IMR-90 (cell line): ENCODE measurements at regions not wholly inside any gene's neighbourhood (a gene's known extent, or its start where the extent isn't known, plus 50 kb on each side); places are given as distances from the start of the nearest gene placed in this dataset.

Experiments used
- ATAC-seq: fragments of 200-7000 bp; cut with Tn5 transposase; 2 replicates; pipeline ENCODE4 v1.9.1; 2020; ENCODE audit warnings: low read depth, mild to moderate bottlenecking, moderate library complexity
- BruUV-seq: library from RNA; stranded (reverse); fragments of 400-500 nt; replicated peaks from 2 replicates; lab custom pipeline; 2021; lab: Mats Ljungman, UMichigan
- CTCF ChIA-PET: fragments of 300-600 bp; formaldehyde crosslinking; extraction: SDS; loops from one replicate; lab custom pipeline; 2021; ENCODE audit warnings: antibody characterized with exemption; lab: Yijun Ruan, JAX
- POLR2A ChIA-PET: fragments of 300-600 bp; sonication (Branson Sonifier 250); formaldehyde crosslinking; loops from one replicate; lab custom pipeline; 2022; ENCODE audit warnings: antibody characterized with exemption; ENCODE audit not compliant: unreplicated experiment; lab: Charles Lee
- DNase-seq: peaks from one replicate; pipeline ENCODE4 v3.0.0; 2013
- H2AFZ ChIP-seq: replicated peaks from 2 replicates; pipeline ENCODE3; 2013; ENCODE audit warnings: low read length, mild to moderate bottlenecking; ENCODE audit not compliant: poor library complexity
- H2AK5ac ChIP-seq: 2 replicates; pipeline ENCODE4 v1.6.1; 2013; ENCODE audit warnings: low read depth, low read length, inconsistent platforms
- H2AK9ac ChIP-seq: replicated peaks from 2 replicates; pipeline ENCODE3; 2013; ENCODE audit warnings: mild to moderate bottlenecking, low read depth, low read length, moderate library complexity; ENCODE audit not compliant: poor library complexity
- H2BK120ac ChIP-seq: 2 replicates; pipeline ENCODE4 v1.6.1; 2013; ENCODE audit warnings: low read depth, low read length, inconsistent platforms
- H2BK15ac ChIP-seq: 3 replicates; pipeline ENCODE4 v1.6.1; 2013; ENCODE audit warnings: low read depth, low read length, inconsistent platforms
- H2BK20ac ChIP-seq: 2 replicates; pipeline ENCODE4 v1.6.1; 2013; ENCODE audit warnings: low read depth, mild to moderate bottlenecking, inconsistent platforms, low read length, moderate library complexity
- H2BK5ac ChIP-seq: 2 replicates; pipeline ENCODE4 v1.6.1; 2013; ENCODE audit warnings: mild to moderate bottlenecking, low read depth, low read length, inconsistent platforms; ENCODE audit not compliant: poor library complexity, severe bottlenecking
- H3K14ac ChIP-seq: replicated peaks from 2 replicates; pipeline ENCODE4 v1.6.1; 2013; ENCODE audit warnings: low read depth, low read length, inconsistent platforms
- H3K18ac ChIP-seq: 2 replicates; pipeline ENCODE4 v1.6.1; 2013; ENCODE audit warnings: low read depth, low read length, control low read depth
- H3K23ac ChIP-seq: 2 replicates; pipeline ENCODE4 v1.6.1; 2013; ENCODE audit warnings: low read depth, low read length, inconsistent platforms
- H3K27ac ChIP-seq: 2 replicates; pipeline ENCODE4 v1.5.1; 2013; ENCODE audit warnings: mild to moderate bottlenecking, control low read depth, low read length; ENCODE audit not compliant: insufficient read depth
- H3K27me3 ChIP-seq: 2 replicates; pipeline ENCODE4 v1.6.1; 2013; ENCODE audit warnings: low read length; ENCODE audit not compliant: control insufficient read depth, insufficient read depth
- H3K36me3 ChIP-seq: 2 replicates; pipeline ENCODE4 v1.6.1; 2013; ENCODE audit warnings: low read length, mixed read lengths; ENCODE audit not compliant: control insufficient read depth, insufficient read depth
- H3K4ac ChIP-seq: 2 replicates; pipeline ENCODE4 v1.6.1; 2013; ENCODE audit warnings: low read depth, low read length, inconsistent platforms
- H3K4me1 ChIP-seq: 2 replicates; pipeline ENCODE4 v1.6.1; 2013; ENCODE audit warnings: low read length, mixed read lengths; ENCODE audit not compliant: control insufficient read depth, insufficient read depth
- H3K4me2 ChIP-seq: 2 replicates; pipeline ENCODE4 v1.6.1; 2013; ENCODE audit warnings: low read depth, mild to moderate bottlenecking, control low read depth, low read length, moderate library complexity
- H3K4me3 ChIP-seq: 2 replicates; pipeline ENCODE4 v1.5.1; 2013; ENCODE audit warnings: low read depth, mild to moderate bottlenecking, control low read depth, low read length, moderate library complexity; ENCODE audit not compliant: insufficient read depth
- H3K56ac ChIP-seq: 2 replicates; pipeline ENCODE4 v1.6.1; 2013; ENCODE audit warnings: low read length, inconsistent platforms; ENCODE audit not compliant: insufficient read depth; ENCODE audit errors: extremely low read depth
- H3K79me1 ChIP-seq, 2 experiments: 2 replicates each; pipeline ENCODE4 v1.6.1; 2013; ENCODE audit warnings: low read length in 2 of 2, inconsistent platforms in 1 of 2, low read depth in 1 of 2
- H3K9ac ChIP-seq: 2 replicates; pipeline ENCODE4 v1.6.1; 2013; ENCODE audit warnings: low read depth, low read length, control low read depth
- H3K9me1 ChIP-seq: 2 replicates; pipeline ENCODE4 v1.6.1; 2013; ENCODE audit warnings: low read length, inconsistent platforms; ENCODE audit not compliant: insufficient read depth
- H3K9me3 ChIP-seq: 2 replicates; pipeline ENCODE4 v1.6.1; 2013; ENCODE audit warnings: low read length; ENCODE audit not compliant: control insufficient read depth, insufficient read depth
- H4K20me1 ChIP-seq: 2 replicates; pipeline ENCODE4 v1.6.1; 2013; ENCODE audit warnings: low read length, inconsistent platforms; ENCODE audit not compliant: insufficient read depth
- H4K5ac ChIP-seq: 2 replicates; pipeline ENCODE4 v1.6.1; 2013; ENCODE audit warnings: mild to moderate bottlenecking, low read depth, low read length, control low read depth
- H4K8ac ChIP-seq, 2 experiments: 2 replicates each; pipeline ENCODE4 v1.6.1; 2013; ENCODE audit warnings: low read depth in 2 of 2, low read length in 2 of 2, control low read depth in 1 of 2, inconsistent platforms in 1 of 2
- H4K91ac ChIP-seq: 2 replicates; pipeline ENCODE4 v1.6.1; 2013; ENCODE audit warnings: low read depth, low read length, inconsistent platforms; ENCODE audit not compliant: insufficient read depth
- BHLHE40 ChIP-seq: fragments of 150-350 bp; IDR thresholded peaks from 2 replicates; pipeline ENCODE4 v1.6.1; 2016; ENCODE audit warnings: mild to moderate bottlenecking, low read depth, low read length
- CEBPB ChIP-seq: IDR thresholded peaks from 2 replicates; pipeline ENCODE4 v1.6.1; 2012; ENCODE audit warnings: low read depth, low read length, improper control_type of control experiment
- CHD1 ChIP-seq: IDR thresholded peaks from 2 replicates; pipeline ENCODE4 v1.6.1; 2012; ENCODE audit warnings: low read depth, low read length, improper control_type of control experiment
- ELK1 ChIP-seq: fragments of 150-350 bp; IDR thresholded peaks from 2 replicates; pipeline ENCODE4 v1.6.1; 2016; ENCODE audit warnings: low read depth, mild to moderate bottlenecking, low read length, moderate library complexity, borderline replicate concordance
- FOS ChIP-seq: fragments of 150-350 bp; IDR thresholded peaks from 2 replicates; pipeline ENCODE4 v1.6.1; 2016; ENCODE audit warnings: low read depth, low read length
- MAFK ChIP-seq: IDR thresholded peaks from 2 replicates; pipeline ENCODE4 v1.6.1; 2012; ENCODE audit warnings: low read depth, low read length, improper control_type of control experiment
- MAZ ChIP-seq: IDR thresholded peaks from 2 replicates; pipeline ENCODE4 v1.6.1; 2012; ENCODE audit warnings: low read depth, mild to moderate bottlenecking, low read length, improper control_type of control experiment, moderate library complexity, borderline replicate concordance
- MXI1 ChIP-seq: IDR thresholded peaks from 2 replicates; pipeline ENCODE4 v1.6.1; 2012; ENCODE audit warnings: low read depth, mild to moderate bottlenecking, low read length, moderate library complexity, borderline replicate concordance
- POLR2A ChIP-seq: IDR thresholded peaks from 2 replicates; pipeline ENCODE4 v1.6.1; 2012; ENCODE audit warnings: mild to moderate bottlenecking, low read depth, low read length
- RAD21 ChIP-seq: IDR thresholded peaks from 2 replicates; pipeline ENCODE4 v1.6.1; 2012; ENCODE audit warnings: low read length, improper control_type of control experiment
- RCOR1 ChIP-seq: IDR thresholded peaks from 2 replicates; pipeline ENCODE4 v1.6.1; 2012; ENCODE audit warnings: mild to moderate bottlenecking, low read length, improper control_type of control experiment; ENCODE audit not compliant: insufficient replicate concordance
- RFX5 ChIP-seq: IDR thresholded peaks from 2 replicates; pipeline ENCODE4 v1.8.0; 2012; ENCODE audit warnings: low read depth, mild to moderate bottlenecking, low read length, moderate library complexity
- SMC3 ChIP-seq: fragments of 150-350 bp; IDR thresholded peaks from 2 replicates; pipeline ENCODE4 v1.6.1; 2016; ENCODE audit warnings: low read depth, mild to moderate bottlenecking, antibody characterized with exemption, low read length, moderate library complexity
- WGBS, 2 experiments: methylation state at CpG; one replicate each; pipeline versions ENCODE4 v1.1.5 to v1.1.7; 2013; ENCODE audit warnings: missing lambda C conversion rate in 2 of 2; ENCODE audit not compliant: insufficient read length in 1 of 2; ENCODE audit errors: extremely low coverage in 2 of 2; 5-methylcytosine and 5-hydroxymethylcytosine counted together
- dilution Hi-C: fragments of 300-500 bp; cut with HindIII; formaldehyde crosslinking; loops from one replicate; pipeline ENCODE4 v1.14.3; 2018; ENCODE audit warnings: low sequenced_read_pairs; ENCODE audit not compliant: unreplicated experiment
- in situ Hi-C: fragments of 300-500 bp; cut with MboI; formaldehyde crosslinking; loops from 3 replicates; pipeline ENCODE4 v1.14.3; 2019; ENCODE audit warnings: low sequenced_read_pairs, inconsistent platforms, mixed read lengths
- intact Hi-C: fragments of 100-400 bp; cut with micrococcal nuclease; formaldehyde crosslinking; loops from 2 replicates; pipeline ENCODE4 v1.10.0; 2022
- TF ChIP-seq, protein P1 (sequence below): conservative IDR thresholded peaks from 2 replicates; pipeline ENCODE4 v1.5.1; 2012; ENCODE audit warnings: mild to moderate bottlenecking, low read depth, low read length, improper control_type of control experiment
- TF ChIP-seq, protein P2 (sequence below): fragments of 150-350 bp; IDR thresholded peaks from 2 replicates; pipeline ENCODE4 v1.6.1; 2017; ENCODE audit warnings: mild to moderate bottlenecking, antibody characterized with exemption, low read length, low read depth

- no peaks in the 10 kb centered on the region for H3K4me1 ChIP-seq
- intact Hi-C loops (no loop called here), in situ Hi-C loops (no loop called here), dilution Hi-C loops (no loop called here)
- no peak overlapping the region for H3K18ac ChIP-seq
- H3K4me3 ChIP-seq, result no peak overlapping the region
- POLR2A ChIA-PET, result no interaction called here
- H2AK9ac ChIP-seq, result no peak overlapping the region
- no peak overlapping the region for H3K9ac ChIP-seq
- H3K56ac ChIP-seq, result no peak overlapping the region
- BruUV-seq, result no TSS peak
- H3K27me3 ChIP-seq, result no peaks in the 10 kb centered on the region; the same call in 1 of the 2 replicates
- TF ChIP-seq ELK1 (no peak), BHLHE40 (no peak), RAD21 (no peak), MAZ (no peak), RFX5 (no peak), CEBPB (no peak), POLR2A (no peak), MXI1 (no peak), MAFK (no peak), FOS (no peak), SMC3 (no peak), RCOR1 (no peak), CHD1 (no peak)
- TF ChIP-seq, protein P1, sequence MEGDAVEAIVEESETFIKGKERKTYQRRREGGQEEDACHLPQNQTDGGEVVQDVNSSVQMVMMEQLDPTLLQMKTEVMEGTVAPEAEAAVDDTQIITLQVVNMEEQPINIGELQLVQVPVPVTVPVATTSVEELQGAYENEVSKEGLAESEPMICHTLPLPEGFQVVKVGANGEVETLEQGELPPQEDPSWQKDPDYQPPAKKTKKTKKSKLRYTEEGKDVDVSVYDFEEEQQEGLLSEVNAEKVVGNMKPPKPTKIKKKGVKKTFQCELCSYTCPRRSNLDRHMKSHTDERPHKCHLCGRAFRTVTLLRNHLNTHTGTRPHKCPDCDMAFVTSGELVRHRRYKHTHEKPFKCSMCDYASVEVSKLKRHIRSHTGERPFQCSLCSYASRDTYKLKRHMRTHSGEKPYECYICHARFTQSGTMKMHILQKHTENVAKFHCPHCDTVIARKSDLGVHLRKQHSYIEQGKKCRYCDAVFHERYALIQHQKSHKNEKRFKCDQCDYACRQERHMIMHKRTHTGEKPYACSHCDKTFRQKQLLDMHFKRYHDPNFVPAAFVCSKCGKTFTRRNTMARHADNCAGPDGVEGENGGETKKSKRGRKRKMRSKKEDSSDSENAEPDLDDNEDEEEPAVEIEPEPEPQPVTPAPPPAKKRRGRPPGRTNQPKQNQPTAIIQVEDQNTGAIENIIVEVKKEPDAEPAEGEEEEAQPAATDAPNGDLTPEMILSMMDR, result no peak
- TF ChIP-seq, protein P2, sequence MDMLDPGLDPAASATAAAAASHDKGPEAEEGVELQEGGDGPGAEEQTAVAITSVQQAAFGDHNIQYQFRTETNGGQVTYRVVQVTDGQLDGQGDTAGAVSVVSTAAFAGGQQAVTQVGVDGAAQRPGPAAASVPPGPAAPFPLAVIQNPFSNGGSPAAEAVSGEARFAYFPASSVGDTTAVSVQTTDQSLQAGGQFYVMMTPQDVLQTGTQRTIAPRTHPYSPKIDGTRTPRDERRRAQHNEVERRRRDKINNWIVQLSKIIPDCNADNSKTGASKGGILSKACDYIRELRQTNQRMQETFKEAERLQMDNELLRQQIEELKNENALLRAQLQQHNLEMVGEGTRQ, result no peak
- no peak overlapping the region for H4K5ac ChIP-seq
- no peaks in the 10 kb centered on the region for H3K36me3 ChIP-seq
- H3K9me1 ChIP-seq, result no peaks in the 10 kb centered on the region
- no peak overlapping the region for H2BK120ac ChIP-seq
- 0% methylated on average over 1 of the region's 5 CpGs; no CpG with 5 or more reads in 1 of the 2 experiments for WGBS, 2 experiments
- H3K27ac ChIP-seq, result no peak overlapping the region
- ATAC-seq, result no peak
- no peaks in the 10 kb centered on the region for H3K79me1 ChIP-seq
- H2BK15ac ChIP-seq, result no peak overlapping the region
- no peaks in the 10 kb centered on the region for H4K20me1 ChIP-seq
- no peak overlapping the region for H2AK5ac ChIP-seq
- no peaks in the 10 kb centered on the region; the same call in 1 of the 2 replicates for H3K9me3 ChIP-seq
- no peak overlapping the region for H2BK5ac ChIP-seq
- no peak overlapping the region for H3K4ac ChIP-seq
- no peak overlapping the region for H2AFZ ChIP-seq
- no peak for DNase-seq
- no peak overlapping the region for H3K23ac ChIP-seq
- H3K4me2 ChIP-seq, result no peak overlapping the region
- no peak overlapping the region for H4K91ac ChIP-seq
- H4K8ac ChIP-seq, result no peak overlapping the region
- no peak overlapping the region for H3K14ac ChIP-seq
- CTCF ChIA-PET, result no interaction called here
- no peak overlapping the region for H2BK20ac ChIP-seq
These were observed 111.1 kb downstream of the KLF8 start for GRCh38 chrX:56343219-56343618.
